AG04450 (cell line): ENCODE measurements at regions not wholly inside any gene's neighbourhood (a gene's known extent, or its start where the extent isn't known, plus 50 kb on each side); places are given as distances from the start of the nearest gene placed in this dataset.

Source experiments
- CTCF ChIA-PET: fragments of 300-600, 350-600 bp; formaldehyde crosslinking; extraction: SDS; loops from one replicate; lab custom pipeline; 2022; ENCODE audit warnings: antibody characterized with exemption, inconsistent platforms; lab: Charles Lee
- POLR2A ChIA-PET: fragments of 350-600 bp; formaldehyde crosslinking; extraction: SDS; loops from one replicate; lab custom pipeline; 2021; ENCODE audit warnings: antibody characterized with exemption, inconsistent platforms; lab: Yijun Ruan, JAX
- DNase-seq: peaks from one replicate; pipeline ENCODE4 v3.0.0-alpha.2; 2011; ENCODE audit warnings: low read depth, low spot score
- H3K27ac ChIP-seq: one replicate; pipeline ENCODE4 v1.5.1; 2012; ENCODE audit warnings: low read depth, low read length, control low read depth
- H3K27me3 ChIP-seq: one replicate; pipeline ENCODE4 v1.6.0; 2012; ENCODE audit warnings: low read length; ENCODE audit not compliant: control insufficient read depth, insufficient read depth
- H3K4me3 ChIP-seq: 2 replicates; pipeline ENCODE4 v1.5.1; 2011; ENCODE audit warnings: mild to moderate bottlenecking, low read depth, low read length, control low read depth
- H3K9me3 ChIP-seq: 2 replicates; pipeline ENCODE4 v1.5.1; 2012; ENCODE audit warnings: low read length; ENCODE audit not compliant: control insufficient read depth, insufficient read depth
- TF ChIP-seq, protein P1 (sequence below): IDR thresholded peaks from 2 replicates; pipeline ENCODE4 v1.5.1; 2011; ENCODE audit warnings: low read depth, low read length, control low read depth, inconsistent platforms

DNA sequence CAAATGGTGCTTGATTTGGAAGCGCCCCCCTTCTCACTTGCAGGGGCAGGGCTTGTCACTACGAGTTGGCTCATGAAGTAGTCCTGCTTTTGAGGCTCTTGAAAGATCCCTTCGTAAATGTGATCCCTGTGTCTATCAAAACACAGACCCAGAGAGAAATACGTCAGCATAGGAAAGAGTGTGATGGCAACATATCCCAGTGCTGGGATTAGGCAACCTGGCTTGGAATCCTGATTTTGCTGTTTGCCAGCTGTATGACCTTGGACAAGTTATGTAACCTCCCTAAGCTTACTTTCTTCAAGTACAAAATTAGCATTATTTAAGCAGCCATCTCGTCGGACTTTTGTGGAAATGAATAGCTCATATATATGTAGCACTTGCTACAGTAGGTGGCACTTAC is 228.4 kb downstream of the ATG4C start:
- no peak overlapping the region for H3K27ac ChIP-seq
- H3K27me3 ChIP-seq = no peaks in the 10 kb centered on the region
- ChIA-PET POLR2A (no interaction called here), CTCF (no interaction called here)
- no peaks in the 10 kb centered on the region for H3K9me3 ChIP-seq
- TF ChIP-seq, protein P1, sequence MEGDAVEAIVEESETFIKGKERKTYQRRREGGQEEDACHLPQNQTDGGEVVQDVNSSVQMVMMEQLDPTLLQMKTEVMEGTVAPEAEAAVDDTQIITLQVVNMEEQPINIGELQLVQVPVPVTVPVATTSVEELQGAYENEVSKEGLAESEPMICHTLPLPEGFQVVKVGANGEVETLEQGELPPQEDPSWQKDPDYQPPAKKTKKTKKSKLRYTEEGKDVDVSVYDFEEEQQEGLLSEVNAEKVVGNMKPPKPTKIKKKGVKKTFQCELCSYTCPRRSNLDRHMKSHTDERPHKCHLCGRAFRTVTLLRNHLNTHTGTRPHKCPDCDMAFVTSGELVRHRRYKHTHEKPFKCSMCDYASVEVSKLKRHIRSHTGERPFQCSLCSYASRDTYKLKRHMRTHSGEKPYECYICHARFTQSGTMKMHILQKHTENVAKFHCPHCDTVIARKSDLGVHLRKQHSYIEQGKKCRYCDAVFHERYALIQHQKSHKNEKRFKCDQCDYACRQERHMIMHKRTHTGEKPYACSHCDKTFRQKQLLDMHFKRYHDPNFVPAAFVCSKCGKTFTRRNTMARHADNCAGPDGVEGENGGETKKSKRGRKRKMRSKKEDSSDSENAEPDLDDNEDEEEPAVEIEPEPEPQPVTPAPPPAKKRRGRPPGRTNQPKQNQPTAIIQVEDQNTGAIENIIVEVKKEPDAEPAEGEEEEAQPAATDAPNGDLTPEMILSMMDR = no peak
- no peak for DNase-seq
- no peak overlapping the region for H3K4me3 ChIP-seq

DNA sequence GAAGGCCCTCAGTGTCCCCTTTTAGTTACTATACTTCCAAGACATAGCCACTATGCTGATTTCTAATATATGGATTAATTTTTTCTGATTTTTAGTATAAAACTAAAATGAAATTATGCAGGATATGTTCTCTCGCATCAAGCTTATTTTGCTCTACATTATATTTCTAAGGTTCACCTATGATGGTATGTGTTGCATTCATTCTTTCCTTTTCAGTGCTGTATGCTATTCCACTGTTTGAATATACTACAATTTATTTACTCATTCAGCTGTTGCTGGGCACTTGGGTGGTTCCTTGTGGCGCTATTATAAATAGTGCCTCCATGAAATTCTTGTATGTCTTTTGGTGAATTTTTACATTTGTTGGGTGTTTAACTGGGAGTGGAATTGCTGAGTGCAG is 230.3 kb downstream of the ATG4C start:
- no peaks in the 10 kb centered on the region for H3K9me3 ChIP-seq
- TF ChIP-seq, protein P1 = no peak
- H3K27me3 ChIP-seq = peaks cover 2% of the 10 kb centered on the region
- CTCF ChIA-PET = no interaction called here
- POLR2A ChIA-PET = no interaction called here
- no peak overlapping the region for H3K27ac ChIP-seq
- no peak overlapping the region for H3K4me3 ChIP-seq
- DNase-seq = no peak

DNA sequence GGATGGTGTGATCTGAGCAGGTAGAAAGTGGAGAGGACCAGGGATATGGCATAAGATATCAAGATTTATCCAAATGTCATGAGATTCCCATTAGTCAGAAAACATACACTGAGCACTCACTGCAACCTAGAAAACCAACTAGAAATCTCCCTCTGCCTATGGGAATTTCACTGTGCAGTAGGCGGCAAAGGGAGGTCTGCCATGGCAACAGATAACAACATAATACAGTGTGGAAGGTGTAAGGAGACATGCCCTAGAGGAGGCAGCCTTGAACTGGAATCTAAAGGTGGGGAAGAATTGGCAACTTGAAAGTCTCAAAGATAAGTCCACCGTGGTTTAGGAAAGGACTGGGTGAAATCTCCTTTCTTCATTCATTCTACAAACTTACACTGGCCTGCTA is 238.4 kb downstream of the ATG4C start:
- CTCF ChIA-PET = no interaction called here

DNA sequence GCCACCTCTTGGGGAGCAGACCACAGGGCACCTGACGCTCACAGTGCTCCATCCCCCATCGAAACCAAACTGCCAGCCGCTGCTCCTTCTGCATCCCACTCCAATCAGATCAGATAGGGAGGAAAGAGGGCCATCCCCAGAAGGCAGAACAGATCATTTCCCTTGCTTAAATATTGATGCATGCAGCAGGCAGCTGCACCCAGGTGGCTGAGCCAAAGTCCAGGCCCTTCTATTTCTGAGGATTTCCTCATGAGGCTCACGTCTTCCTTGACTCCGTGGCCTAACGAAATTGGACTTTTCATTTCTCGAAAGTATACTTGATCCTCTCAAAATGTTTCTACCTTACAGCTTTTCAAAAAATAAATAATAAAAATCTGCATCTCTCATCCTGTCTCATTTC is 239.2 kb downstream of the ATG4C start:
- CTCF ChIA-PET = interaction anchor here (0.9 kb wide), 1 partner anchor 11 kb away, joined by 5 read pairs; no protein-coding TSS in a partner anchor
- Histone ChIP-seq H3K4me3 (no peak overlapping the region), H3K9me3 (no peaks in the 10 kb centered on the region), H3K27me3 (no peaks in the 10 kb centered on the region), H3K27ac (no peak overlapping the region)
- POLR2A ChIA-PET = no interaction called here
- TF ChIP-seq, protein P1 = no peak
- no peak for DNase-seq

More for the DNA sequence above, 238.4 kb downstream of the ATG4C start:
- H3K4me3 ChIP-seq = no peak overlapping the region
- TF ChIP-seq, protein P1 = no peak
- no peak for DNase-seq
- H3K27ac ChIP-seq = no peak overlapping the region
- POLR2A ChIA-PET = no interaction called here
- peaks cover 2% of the 10 kb centered on the region for H3K27me3 ChIP-seq
- H3K9me3 ChIP-seq = no peaks in the 10 kb centered on the region

DNA sequence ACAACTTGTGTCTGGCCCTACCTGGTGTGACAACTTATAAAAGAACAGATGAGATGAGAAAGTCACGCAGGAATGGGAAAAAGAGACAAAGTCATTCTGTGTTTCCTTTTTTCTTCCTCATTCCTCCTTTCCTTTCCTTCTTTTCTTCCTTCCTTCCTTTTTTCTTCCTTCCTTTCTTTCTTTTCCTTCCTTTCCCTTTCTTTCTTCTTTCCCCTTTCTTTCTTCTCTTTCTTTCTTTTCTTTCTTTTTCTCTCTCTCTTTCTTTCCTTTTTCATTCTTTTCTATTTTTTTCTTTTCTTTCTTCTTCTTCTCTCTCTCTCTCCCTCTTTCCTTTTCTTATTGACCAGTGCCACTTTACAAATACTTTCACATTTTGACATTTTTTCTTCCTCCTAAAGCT is 239.7 kb downstream of the ATG4C start:
- no peaks in the 10 kb centered on the region for H3K9me3 ChIP-seq
- POLR2A ChIA-PET = no interaction called here
- TF ChIP-seq, protein P1 = no peak
- no peak overlapping the region for H3K4me3 ChIP-seq
- CTCF ChIA-PET = interaction anchor here (0.9 kb wide), 1 partner anchor 11 kb away, joined by 5 read pairs; no protein-coding TSS in a partner anchor
- H3K27ac ChIP-seq = no peak overlapping the region
- DNase-seq = no peak
- H3K27me3 ChIP-seq = no peaks in the 10 kb centered on the region
